Liver (tissue), 8 donors: ENCODE measurements at regions not wholly inside any gene's neighbourhood (a gene's known extent, or its start where the extent isn't known, plus 50 kb on each side); places are given as distances from the start of the nearest gene placed in this dataset.

Source experiments
- DNase-seq: peaks from one replicate; pipeline ENCODE4 v3.0.0-alpha.2; 2017; ENCODE audit warnings: low spot score
- H3K27ac ChIP-seq, 2 donors: one replicate each; pipeline ENCODE4 v1.7.0; 2013; ENCODE audit warnings: inconsistent platforms in 2 of 2, low read length in 2 of 2, control low read depth in 1 of 2, low read depth in 1 of 2, mild to moderate bottlenecking in 1 of 2
- H3K27me3 ChIP-seq, 4 donors: one replicate each; pipeline versions ENCODE4 v1.6.1 to v1.7.0; 2013; ENCODE audit warnings: low read length in 3 of 4, inconsistent platforms in 1 of 4, mild to moderate bottlenecking in 1 of 4, moderate library complexity in 1 of 4; ENCODE audit not compliant: control insufficient read depth in 4 of 4, insufficient read depth in 4 of 4
- H3K36me3 ChIP-seq, 4 donors: one replicate each; pipeline versions ENCODE4 v1.6.1 to v1.7.0; 2013; ENCODE audit warnings: low read length in 3 of 4, mild to moderate bottlenecking in 3 of 4, low read depth in 1 of 4, moderate library complexity in 1 of 4; ENCODE audit not compliant: control insufficient read depth in 4 of 4, insufficient read depth in 3 of 4
- H3K4me1 ChIP-seq, 4 donors: one replicate each; pipeline versions ENCODE4 v1.6.1 to v1.7.0; 2013; ENCODE audit warnings: low read length in 3 of 4, mild to moderate bottlenecking in 3 of 4, moderate library complexity in 1 of 4; ENCODE audit not compliant: control insufficient read depth in 4 of 4, insufficient read depth in 4 of 4
- H3K4me3 ChIP-seq, 3 donors: one replicate each; pipeline versions ENCODE4 v1.6.1 to v1.7.0; 2013; ENCODE audit warnings: low read length in 3 of 3, control low read depth in 1 of 3, low read depth in 1 of 3, mild to moderate bottlenecking in 1 of 3
- H3K9ac ChIP-seq, 2 donors: one replicate each; pipeline ENCODE4 v1.7.0; 2013; ENCODE audit warnings: low read length in 2 of 2, mild to moderate bottlenecking in 2 of 2, moderate library complexity in 2 of 2, control low read depth in 1 of 2, low read depth in 1 of 2
- H3K9me3 ChIP-seq, 4 donors: one replicate each; pipeline versions ENCODE4 v1.6.1 to v1.7.0; 2013; ENCODE audit warnings: low read length in 3 of 4; ENCODE audit not compliant: control insufficient read depth in 4 of 4
- EGR1 ChIP-seq, 2 donors: IDR thresholded peaks; 2 replicates each; pipeline ENCODE4 v1.6.1; 2016 to 2018; ENCODE audit warnings: antibody characterized with exemption in 2 of 2, low read depth in 2 of 2
- FOXA1 ChIP-seq: IDR thresholded peaks from 2 replicates; pipeline ENCODE4 v1.6.1; 2016; ENCODE audit warnings: antibody characterized with exemption
- GABPA ChIP-seq, 2 donors: IDR thresholded peaks in 1 of 2; conservative IDR thresholded peaks in 1 of 2; 2 replicates each; pipeline ENCODE4 v1.6.1; 2016; ENCODE audit warnings: antibody characterized with exemption in 2 of 2, mild to moderate bottlenecking in 1 of 2, moderate library complexity in 1 of 2
- JUND ChIP-seq, 2 donors: IDR thresholded peaks; 2 replicates each; pipeline ENCODE4 v1.6.1; 2016; ENCODE audit warnings: antibody characterized with exemption in 2 of 2
- NR2F2 ChIP-seq: IDR thresholded peaks from 2 replicates; pipeline ENCODE4 v1.6.1; 2016; ENCODE audit warnings: antibody characterized with exemption
- RAD21 ChIP-seq, 2 donors: IDR thresholded peaks; 2 replicates each; pipeline ENCODE4 v1.6.1; 2016; ENCODE audit warnings: antibody characterized with exemption in 2 of 2, mild to moderate bottlenecking in 2 of 2
- RXRA ChIP-seq, 2 donors: IDR thresholded peaks; 2 replicates each; pipeline ENCODE4 v1.6.1; 2017 to 2018; ENCODE audit warnings: antibody characterized with exemption in 2 of 2, mild to moderate bottlenecking in 1 of 2
- SP1 ChIP-seq: IDR thresholded peaks from 2 replicates; pipeline ENCODE4 v1.6.1; 2018; ENCODE audit warnings: antibody characterized with exemption, mild to moderate bottlenecking
- TAF1 ChIP-seq: conservative IDR thresholded peaks from 2 replicates; pipeline ENCODE4 v1.6.1; 2016; ENCODE audit warnings: antibody characterized with exemption, mild to moderate bottlenecking
- YY1 ChIP-seq: IDR thresholded peaks from 2 replicates; pipeline ENCODE4 v1.6.1; 2016; ENCODE audit warnings: antibody characterized with exemption, mild to moderate bottlenecking
- WGBS: extraction: QIAGEN DNeasy Blood & Tissue Kit; methylation state at CpG from one replicate; pipeline ENCODE4 v1.1.7; 2013; 5-methylcytosine and 5-hydroxymethylcytosine counted together
- TF ChIP-seq, protein P1 (sequence below): IDR thresholded peaks from 2 replicates; pipeline ENCODE4 v1.6.1; 2016; ENCODE audit warnings: antibody characterized with exemption
- TF ChIP-seq, protein P2 (sequence below): fragments of 150-350 bp; IDR thresholded peaks from 2 replicates; pipeline ENCODE4 v1.5.1; 2017; ENCODE audit warnings: improper control_type of control experiment, low read depth, low read length; ENCODE audit not compliant: missing input control
- TF ChIP-seq, protein P3 (sequence below): IDR thresholded peaks from 2 replicates; pipeline ENCODE4 v1.6.1; 2016; ENCODE audit warnings: antibody characterized with exemption
- TF ChIP-seq, protein P4 (sequence below): IDR thresholded peaks from 2 replicates; pipeline ENCODE4 v1.6.1; 2016; ENCODE audit warnings: antibody characterized with exemption
- TF ChIP-seq, protein P5 (sequence below): IDR thresholded peaks from 2 replicates; pipeline ENCODE4 v1.6.1; 2016; ENCODE audit warnings: antibody characterized with exemption, mild to moderate bottlenecking
- donor health status: healthy.
- donor health status: healthy.
- donor health status: healthy.
- donor health status: healthy.
- donor health status: healthy.

DNA sequence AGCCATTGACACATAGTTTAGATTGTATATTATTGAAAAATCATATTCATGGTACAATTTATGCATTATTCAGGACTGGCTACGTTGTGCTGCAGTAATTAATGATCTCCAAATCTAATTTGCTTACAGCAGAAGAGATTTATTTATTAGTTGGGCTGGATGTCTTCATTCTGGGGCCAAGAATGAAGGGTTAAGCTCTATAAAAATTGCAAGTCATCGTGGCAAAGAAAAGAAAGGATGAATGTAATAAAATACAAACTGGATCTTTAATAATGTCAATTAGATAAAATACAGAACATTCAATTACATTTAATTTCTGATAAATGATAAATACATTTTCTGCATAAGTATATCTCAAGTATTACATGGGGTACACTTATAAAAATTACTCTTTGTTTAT, 151.8 kb upstream of the ANO5 start:
- no peak overlapping the region for H3K27ac ChIP-seq
- no peak for DNase-seq
- WGBS = 51% methylated on average over 2 of the region's 2 CpGs
- H3K9me3 ChIP-seq = no peaks in the 10 kb centered on the region
- H3K36me3 ChIP-seq = no peaks in the 10 kb centered on the region
- H3K4me1 ChIP-seq = no peaks in the 10 kb centered on the region
- H3K27me3 ChIP-seq = no peaks in the 10 kb centered on the region
- H3K9ac ChIP-seq = no peak overlapping the region
- no peak overlapping the region for H3K4me3 ChIP-seq
- no peak for TF ChIP-seq RAD21 (IDR thresholded peaks at IDR 0.05)
- TF ChIP-seq RXRA (IDR thresholded peaks at IDR 0.05) = no peak
- no peak for TF ChIP-seq FOXA1
- TF ChIP-seq TAF1 = no peak
- TF ChIP-seq, protein P1, sequence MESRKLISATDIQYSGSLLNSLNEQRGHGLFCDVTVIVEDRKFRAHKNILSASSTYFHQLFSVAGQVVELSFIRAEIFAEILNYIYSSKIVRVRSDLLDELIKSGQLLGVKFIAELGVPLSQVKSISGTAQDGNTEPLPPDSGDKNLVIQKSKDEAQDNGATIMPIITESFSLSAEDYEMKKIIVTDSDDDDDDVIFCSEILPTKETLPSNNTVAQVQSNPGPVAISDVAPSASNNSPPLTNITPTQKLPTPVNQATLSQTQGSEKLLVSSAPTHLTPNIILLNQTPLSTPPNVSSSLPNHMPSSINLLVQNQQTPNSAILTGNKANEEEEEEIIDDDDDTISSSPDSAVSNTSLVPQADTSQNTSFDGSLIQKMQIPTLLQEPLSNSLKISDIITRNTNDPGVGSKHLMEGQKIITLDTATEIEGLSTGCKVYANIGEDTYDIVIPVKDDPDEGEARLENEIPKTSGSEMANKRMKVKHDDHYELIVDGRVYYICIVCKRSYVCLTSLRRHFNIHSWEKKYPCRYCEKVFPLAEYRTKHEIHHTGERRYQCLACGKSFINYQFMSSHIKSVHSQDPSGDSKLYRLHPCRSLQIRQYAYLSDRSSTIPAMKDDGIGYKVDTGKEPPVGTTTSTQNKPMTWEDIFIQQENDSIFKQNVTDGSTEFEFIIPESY = no peak
- TF ChIP-seq, protein P2, sequence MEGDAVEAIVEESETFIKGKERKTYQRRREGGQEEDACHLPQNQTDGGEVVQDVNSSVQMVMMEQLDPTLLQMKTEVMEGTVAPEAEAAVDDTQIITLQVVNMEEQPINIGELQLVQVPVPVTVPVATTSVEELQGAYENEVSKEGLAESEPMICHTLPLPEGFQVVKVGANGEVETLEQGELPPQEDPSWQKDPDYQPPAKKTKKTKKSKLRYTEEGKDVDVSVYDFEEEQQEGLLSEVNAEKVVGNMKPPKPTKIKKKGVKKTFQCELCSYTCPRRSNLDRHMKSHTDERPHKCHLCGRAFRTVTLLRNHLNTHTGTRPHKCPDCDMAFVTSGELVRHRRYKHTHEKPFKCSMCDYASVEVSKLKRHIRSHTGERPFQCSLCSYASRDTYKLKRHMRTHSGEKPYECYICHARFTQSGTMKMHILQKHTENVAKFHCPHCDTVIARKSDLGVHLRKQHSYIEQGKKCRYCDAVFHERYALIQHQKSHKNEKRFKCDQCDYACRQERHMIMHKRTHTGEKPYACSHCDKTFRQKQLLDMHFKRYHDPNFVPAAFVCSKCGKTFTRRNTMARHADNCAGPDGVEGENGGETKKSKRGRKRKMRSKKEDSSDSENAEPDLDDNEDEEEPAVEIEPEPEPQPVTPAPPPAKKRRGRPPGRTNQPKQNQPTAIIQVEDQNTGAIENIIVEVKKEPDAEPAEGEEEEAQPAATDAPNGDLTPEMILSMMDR = no peak
- TF ChIP-seq GABPA (IDR thresholded peaks at IDR 0.05 in 1 of 2, conservative IDR thresholded peaks at IDR 0.05 in 1 of 2) = no peak
- TF ChIP-seq YY1 = no peak
- no peak for TF ChIP-seq JUND (IDR thresholded peaks at IDR 0.05)
- TF ChIP-seq NR2F2 = no peak
- TF ChIP-seq EGR1 (IDR thresholded peaks at IDR 0.05; ENCODE audit: low read depth in 2 of 2) = no peak
- TF ChIP-seq SP1 = no peak
- TF ChIP-seq, protein P3, sequence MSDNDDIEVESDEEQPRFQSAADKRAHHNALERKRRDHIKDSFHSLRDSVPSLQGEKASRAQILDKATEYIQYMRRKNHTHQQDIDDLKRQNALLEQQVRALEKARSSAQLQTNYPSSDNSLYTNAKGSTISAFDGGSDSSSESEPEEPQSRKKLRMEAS = no peak
- TF ChIP-seq, protein P4, sequence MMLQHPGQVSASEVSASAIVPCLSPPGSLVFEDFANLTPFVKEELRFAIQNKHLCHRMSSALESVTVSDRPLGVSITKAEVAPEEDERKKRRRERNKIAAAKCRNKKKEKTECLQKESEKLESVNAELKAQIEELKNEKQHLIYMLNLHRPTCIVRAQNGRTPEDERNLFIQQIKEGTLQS = no peak

DNA sequence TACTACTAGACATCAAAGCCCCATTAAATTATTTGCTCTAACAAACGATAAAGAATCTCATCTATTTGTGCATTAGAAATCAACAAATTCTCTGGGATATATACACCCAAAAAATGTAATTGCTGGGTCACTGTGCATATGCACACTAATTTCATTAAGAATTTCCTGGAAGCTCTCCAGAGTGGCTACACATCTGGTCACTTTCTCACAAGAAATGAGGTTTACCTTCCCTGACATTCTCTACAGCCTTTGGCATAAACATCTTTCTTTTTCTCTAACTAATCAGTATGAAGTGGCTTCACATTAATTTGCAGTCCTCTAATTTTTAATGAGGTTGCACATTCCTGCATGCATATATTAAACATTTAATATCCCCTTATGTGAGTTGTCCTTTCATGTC, 150.8 kb upstream of the ANO5 start:
- Histone ChIP-seq H3K9me3 (no peaks in the 10 kb centered on the region), H3K27ac (no peak overlapping the region), H3K27me3 (no peaks in the 10 kb centered on the region), H3K9ac (no peak overlapping the region), H3K36me3 (no peaks in the 10 kb centered on the region), H3K4me1 (no peaks in the 10 kb centered on the region), H3K4me3 (no peak overlapping the region)
- WGBS = 89% methylated on average over 1 of the region's 1 CpG
- TF ChIP-seq JUND (IDR thresholded peaks at IDR 0.05) (no peak), GABPA (IDR thresholded peaks at IDR 0.05 in 1 of 2, conservative IDR thresholded peaks at IDR 0.05 in 1 of 2) (no peak), RXRA (IDR thresholded peaks at IDR 0.05) (no peak), NR2F2 (no peak), SP1 (no peak), TAF1 (no peak), EGR1 (IDR thresholded peaks at IDR 0.05; ENCODE audit: low read depth in 2 of 2) (no peak), FOXA1 (no peak), YY1 (no peak), RAD21 (IDR thresholded peaks at IDR 0.05) (no peak)
- TF ChIP-seq, protein P2 = no peak
- TF ChIP-seq, protein P3 = no peak
- TF ChIP-seq, protein P5, sequence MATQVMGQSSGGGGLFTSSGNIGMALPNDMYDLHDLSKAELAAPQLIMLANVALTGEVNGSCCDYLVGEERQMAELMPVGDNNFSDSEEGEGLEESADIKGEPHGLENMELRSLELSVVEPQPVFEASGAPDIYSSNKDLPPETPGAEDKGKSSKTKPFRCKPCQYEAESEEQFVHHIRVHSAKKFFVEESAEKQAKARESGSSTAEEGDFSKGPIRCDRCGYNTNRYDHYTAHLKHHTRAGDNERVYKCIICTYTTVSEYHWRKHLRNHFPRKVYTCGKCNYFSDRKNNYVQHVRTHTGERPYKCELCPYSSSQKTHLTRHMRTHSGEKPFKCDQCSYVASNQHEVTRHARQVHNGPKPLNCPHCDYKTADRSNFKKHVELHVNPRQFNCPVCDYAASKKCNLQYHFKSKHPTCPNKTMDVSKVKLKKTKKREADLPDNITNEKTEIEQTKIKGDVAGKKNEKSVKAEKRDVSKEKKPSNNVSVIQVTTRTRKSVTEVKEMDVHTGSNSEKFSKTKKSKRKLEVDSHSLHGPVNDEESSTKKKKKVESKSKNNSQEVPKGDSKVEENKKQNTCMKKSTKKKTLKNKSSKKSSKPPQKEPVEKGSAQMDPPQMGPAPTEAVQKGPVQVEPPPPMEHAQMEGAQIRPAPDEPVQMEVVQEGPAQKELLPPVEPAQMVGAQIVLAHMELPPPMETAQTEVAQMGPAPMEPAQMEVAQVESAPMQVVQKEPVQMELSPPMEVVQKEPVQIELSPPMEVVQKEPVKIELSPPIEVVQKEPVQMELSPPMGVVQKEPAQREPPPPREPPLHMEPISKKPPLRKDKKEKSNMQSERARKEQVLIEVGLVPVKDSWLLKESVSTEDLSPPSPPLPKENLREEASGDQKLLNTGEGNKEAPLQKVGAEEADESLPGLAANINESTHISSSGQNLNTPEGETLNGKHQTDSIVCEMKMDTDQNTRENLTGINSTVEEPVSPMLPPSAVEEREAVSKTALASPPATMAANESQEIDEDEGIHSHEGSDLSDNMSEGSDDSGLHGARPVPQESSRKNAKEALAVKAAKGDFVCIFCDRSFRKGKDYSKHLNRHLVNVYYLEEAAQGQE = no peak
- DNase-seq = no peak
